ENCODE measurements at regions not wholly inside any gene's neighbourhood (a gene's known extent, or its start where the extent isn't known, plus 50 kb on each side); places are given as distances from the start of the nearest gene placed in this dataset.

DNA sequence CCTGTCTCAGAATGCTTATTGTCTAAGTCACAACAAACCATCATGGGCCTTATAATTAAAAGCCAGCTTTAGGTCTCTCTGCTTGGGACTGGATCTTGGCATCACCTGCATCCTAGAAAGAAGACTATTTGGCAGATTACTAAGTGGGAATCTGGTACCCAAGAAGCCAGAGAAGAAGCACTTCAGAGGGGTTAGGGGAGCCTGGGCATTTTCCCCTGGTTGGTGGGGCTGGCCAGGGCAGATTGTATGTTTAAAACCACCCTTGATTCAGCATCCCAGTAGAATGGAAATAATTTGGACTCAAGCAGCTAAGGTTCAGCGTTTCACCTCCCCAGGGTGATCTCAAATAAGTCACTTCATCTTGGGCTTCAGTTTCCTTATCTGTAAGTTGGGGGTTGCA is 193.7 kb downstream of the MIAT start:
- H3K27ac Mint-ChIP-seq, result no peak overlapping the region
- Histone ChIP-seq H2AK5ac (ENCODE audit: insufficient read length, low read length) (no peak overlapping the region), H2BK20ac (ENCODE audit: low read depth, low read length, poor library complexity, severe bottlenecking) (no peak overlapping the region), H4K91ac (ENCODE audit: insufficient read length, low read depth, low read length) (no peak overlapping the region), H3K56ac (ENCODE audit: insufficient read length, low read depth, low read length) (no peak overlapping the region), H3K9ac (ENCODE audit: extremely low read depth, insufficient read length, low read length) (no peak overlapping the region), H4K5ac (ENCODE audit: insufficient read length, low read depth, low read length) (no peak overlapping the region), H3K18ac (ENCODE audit: insufficient read length, low read depth, low read length) (no peak overlapping the region), H4K8ac (replicated peaks; ENCODE audit: insufficient read length, low read depth, low read length) (no peak overlapping the region), H3T11ph (ENCODE audit: low read length) (no peak overlapping the region), H3K79me2 (ENCODE audit: insufficient read depth, low read length) (no peaks in the 10 kb centered on the region), H3K4ac (ENCODE audit: low read depth, low read length) (no peak overlapping the region), H3K9me3 (ENCODE audit: control insufficient read depth, low read depth, low read length) (no peaks in the 10 kb centered on the region), H2BK15ac (ENCODE audit: low read depth, low read length) (no peak overlapping the region), H2BK120ac (ENCODE audit: low read depth, low read length, poor library complexity, severe bottlenecking) (no peak overlapping the region), H3K27me3 (ENCODE audit: insufficient read depth, low read length) (0 out of 2 replicates have a peak, but pooled peaks cover 2% of the 10 kb centered on the region), H4K20me1 (ENCODE audit: control insufficient read depth, insufficient read depth, insufficient read length) (no peaks in the 10 kb centered on the region), H3K4me1 (ENCODE audit: insufficient read depth, low read length) (no peaks in the 10 kb centered on the region), H3K4me2 (ENCODE audit: insufficient read depth, insufficient read length, low read length) (no peak overlapping the region), H3K14ac (ENCODE audit: insufficient read depth, low read length) (no peak overlapping the region), H2BK5ac (ENCODE audit: insufficient read length, low read length) (no peak overlapping the region), H3K27ac (ENCODE audit: insufficient read length, low read depth, low read length) (no peak overlapping the region), H3K79me1 (ENCODE audit: insufficient read depth, low read depth, low read length, poor library complexity, severe bottlenecking) (no peaks in the 10 kb centered on the region), H3K23me2 (ENCODE audit: insufficient read length, low read depth, low read length, poor library complexity, severe bottlenecking) (no peaks in the 10 kb centered on the region), H3K23ac (ENCODE audit: insufficient read length, low read depth, low read length) (no peak overlapping the region), H2BK12ac (ENCODE audit: insufficient read length, low read depth, low read length) (no peak overlapping the region), H2AFZ (ENCODE audit: low read length) (no peak overlapping the region)
- no peaks in the 10 kb centered on the region for H3K9me3 Mint-ChIP-seq
- no CpG with 5 or more reads among the region's 1 CpG for WGBS (ENCODE audit: extremely low coverage, insufficient read length, low lambda C conversion rate)
- H3K36me3 Mint-ChIP-seq (ENCODE audit: insufficient read depth in 1 of 3, low read depth in 3 of 3), result no peaks in the 10 kb centered on the region
- no peak overlapping the region for H3K4me3 Mint-ChIP-seq
- H3K27me3 Mint-ChIP-seq (ENCODE audit: low read depth), result peaks cover 36% of the 10 kb centered on the region
- peaks cover 9 to 12% of the 10 kb centered on the region in 2 experiments for H3K4me1 Mint-ChIP-seq
- TF ChIP-seq, protein P1, sequence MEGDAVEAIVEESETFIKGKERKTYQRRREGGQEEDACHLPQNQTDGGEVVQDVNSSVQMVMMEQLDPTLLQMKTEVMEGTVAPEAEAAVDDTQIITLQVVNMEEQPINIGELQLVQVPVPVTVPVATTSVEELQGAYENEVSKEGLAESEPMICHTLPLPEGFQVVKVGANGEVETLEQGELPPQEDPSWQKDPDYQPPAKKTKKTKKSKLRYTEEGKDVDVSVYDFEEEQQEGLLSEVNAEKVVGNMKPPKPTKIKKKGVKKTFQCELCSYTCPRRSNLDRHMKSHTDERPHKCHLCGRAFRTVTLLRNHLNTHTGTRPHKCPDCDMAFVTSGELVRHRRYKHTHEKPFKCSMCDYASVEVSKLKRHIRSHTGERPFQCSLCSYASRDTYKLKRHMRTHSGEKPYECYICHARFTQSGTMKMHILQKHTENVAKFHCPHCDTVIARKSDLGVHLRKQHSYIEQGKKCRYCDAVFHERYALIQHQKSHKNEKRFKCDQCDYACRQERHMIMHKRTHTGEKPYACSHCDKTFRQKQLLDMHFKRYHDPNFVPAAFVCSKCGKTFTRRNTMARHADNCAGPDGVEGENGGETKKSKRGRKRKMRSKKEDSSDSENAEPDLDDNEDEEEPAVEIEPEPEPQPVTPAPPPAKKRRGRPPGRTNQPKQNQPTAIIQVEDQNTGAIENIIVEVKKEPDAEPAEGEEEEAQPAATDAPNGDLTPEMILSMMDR (conservative IDR thresholded peaks at IDR 0.05), result no peak
- no peak for DNase-seq
